GM04503 (cell line): ENCODE measurements at regions not wholly inside any gene's neighbourhood (a gene's known extent, or its start where the extent isn't known, plus 50 kb on each side); places are given as distances from the start of the nearest gene placed in this dataset.

Experiments used
- DNase-seq: peaks from one replicate; pipeline ENCODE4 v3.0.0-alpha.2; 2012; ENCODE audit warnings: low read depth

DNA sequence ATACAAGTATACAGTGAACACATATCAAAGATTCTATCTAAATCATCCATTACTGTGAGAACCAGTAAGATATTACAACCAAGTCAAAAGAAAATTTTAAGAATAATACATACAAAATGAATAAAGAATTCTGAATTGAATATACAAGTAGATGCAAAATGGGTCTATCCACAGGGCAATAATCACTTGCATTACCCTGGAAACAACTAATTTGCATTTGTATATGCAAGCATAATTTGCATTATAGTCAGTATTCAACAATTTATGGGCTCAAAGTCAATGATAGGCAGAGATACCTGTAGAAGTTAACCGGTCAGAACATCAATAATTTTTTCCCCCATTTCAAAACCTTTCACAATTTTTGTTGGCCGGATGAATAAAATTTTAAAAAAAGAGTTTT is 512.2 kb upstream of the ALCAM start:
- no peak for DNase-seq

DNA sequence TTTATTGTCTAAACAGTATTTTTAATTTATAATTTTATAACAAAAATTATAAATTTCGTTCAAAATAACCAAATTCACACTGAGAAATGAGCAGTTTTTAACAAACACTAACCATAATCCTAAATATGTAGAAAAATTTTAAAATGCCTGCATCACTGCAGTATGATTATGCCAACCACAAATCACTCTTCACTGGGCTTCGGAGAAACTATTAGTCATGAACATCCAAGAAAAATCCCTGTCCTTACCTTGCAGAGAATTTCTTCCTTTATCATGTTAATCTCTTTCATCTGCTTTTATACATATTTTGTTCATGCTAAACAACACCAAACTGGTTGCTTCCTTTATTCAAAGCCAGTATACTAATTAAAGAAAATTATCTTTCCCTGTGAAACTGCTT is 511.0 kb upstream of the ALCAM start:
- no peak for DNase-seq

DNA sequence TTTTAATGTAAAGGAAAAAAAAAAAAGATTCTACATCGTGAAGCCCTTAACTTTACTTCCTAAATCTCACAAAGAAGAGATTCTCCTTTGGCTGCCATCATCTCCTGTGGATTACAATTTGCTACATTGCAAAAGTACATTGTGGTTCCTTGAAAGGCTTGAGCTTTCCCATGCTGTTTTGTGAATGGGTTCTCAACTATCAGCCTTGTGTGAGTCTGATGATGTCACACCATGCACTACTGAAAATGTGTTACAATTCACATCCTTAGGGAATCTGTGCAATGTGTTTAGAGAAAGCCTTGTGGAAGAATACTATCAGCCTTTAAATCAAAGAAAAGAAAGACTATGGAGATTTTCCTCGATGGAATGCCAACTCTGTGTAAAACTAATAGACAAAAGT is 510.0 kb upstream of the ALCAM start:
- no peak for DNase-seq

DNA sequence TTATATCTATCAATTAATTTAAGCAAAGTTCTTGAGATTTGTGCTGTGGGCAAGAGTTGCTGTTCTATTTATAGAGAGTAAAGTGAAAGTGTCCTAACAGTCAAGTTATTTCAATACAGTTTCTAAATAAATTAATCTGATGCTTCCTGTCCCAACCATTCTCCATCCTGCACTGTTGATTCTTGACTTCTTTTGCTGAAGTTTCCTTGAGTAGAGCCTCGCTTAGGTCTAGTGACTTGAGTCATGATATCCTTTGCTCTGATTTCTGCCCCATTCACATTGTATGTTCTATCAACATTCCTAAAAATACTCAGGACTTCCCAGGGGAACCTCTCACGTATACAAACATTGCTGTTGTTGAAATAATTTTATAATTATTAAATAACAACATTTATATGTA is 498.4 kb upstream of the ALCAM start:
- no peak for DNase-seq

DNA sequence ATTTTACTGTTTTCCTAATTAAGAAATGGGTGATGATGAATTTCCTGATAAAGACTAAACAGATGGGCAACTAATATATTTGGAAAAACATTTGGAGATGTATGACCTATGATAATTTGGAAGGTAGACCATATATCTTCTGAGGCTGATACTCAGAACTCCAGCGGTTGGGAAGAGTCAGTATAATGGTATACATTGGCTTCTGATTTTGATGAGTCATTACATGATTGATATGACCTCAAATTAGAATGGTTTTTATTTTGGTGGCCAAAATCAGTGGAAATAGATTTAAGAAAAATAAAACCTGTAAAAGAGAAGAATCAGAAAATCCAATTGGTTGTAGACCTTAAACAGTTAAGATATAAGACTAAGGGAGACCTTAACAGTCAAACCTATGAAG is 496.4 kb upstream of the ALCAM start:
- no peak for DNase-seq

DNA sequence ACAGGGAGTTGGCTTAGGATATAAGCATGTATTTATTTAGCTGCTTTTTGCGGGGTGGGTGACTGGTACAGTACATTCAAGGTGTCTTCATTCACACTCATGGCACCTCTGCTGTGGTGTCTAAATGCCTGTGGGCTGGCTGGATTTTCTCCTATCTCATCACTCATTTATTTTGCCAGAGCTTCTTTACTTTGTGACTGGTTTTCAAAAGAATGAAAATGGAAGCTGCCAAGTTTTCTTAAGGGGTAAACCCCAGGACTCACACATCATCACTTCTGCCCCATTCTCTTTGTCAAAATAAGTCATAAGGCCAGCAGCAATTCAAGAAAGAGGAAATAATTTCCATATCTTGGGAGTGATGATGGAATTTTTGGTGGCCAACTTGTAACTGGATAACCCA is 493.4 kb upstream of the ALCAM start:
- DNase-seq: no peak

DNA sequence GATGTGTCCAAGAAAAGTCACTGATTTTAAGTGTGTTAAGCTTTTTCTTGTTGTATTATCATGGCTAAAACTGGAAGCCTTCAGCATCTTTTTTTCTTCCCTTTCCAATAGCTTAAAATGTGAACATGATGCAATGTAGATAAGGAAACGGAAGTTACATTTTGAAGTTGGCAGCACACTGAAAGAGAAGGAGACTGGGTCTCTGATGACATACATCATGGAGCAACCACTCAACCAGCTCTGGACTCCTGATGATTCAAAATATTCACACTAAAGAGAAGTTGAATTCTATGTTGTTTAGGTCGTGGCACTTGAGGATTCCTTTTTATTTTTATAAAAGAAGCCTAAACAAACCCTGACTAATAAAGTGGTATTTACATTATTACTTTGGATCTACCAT is 488.3 kb upstream of the ALCAM start:
- no peak for DNase-seq

DNA sequence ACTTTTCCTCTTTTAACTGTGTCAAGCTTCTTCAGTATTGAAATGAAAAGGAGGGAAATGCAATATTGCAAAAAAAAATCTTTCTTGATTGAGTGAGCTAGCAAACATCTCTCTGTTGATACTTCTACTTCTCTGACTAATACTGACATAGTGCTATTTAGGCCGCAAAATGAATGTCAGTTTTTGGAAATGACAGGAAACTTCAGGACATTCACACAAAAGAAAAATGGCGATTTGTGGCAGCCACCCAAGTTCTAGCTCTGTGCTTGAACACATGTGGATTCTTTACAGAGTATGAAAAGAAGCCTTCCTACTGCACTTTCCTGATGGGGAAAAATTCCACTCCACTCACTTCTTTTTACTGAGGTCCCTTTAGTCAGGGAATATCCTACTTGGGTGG is 486.8 kb upstream of the ALCAM start:
- DNase-seq: no peak

DNA sequence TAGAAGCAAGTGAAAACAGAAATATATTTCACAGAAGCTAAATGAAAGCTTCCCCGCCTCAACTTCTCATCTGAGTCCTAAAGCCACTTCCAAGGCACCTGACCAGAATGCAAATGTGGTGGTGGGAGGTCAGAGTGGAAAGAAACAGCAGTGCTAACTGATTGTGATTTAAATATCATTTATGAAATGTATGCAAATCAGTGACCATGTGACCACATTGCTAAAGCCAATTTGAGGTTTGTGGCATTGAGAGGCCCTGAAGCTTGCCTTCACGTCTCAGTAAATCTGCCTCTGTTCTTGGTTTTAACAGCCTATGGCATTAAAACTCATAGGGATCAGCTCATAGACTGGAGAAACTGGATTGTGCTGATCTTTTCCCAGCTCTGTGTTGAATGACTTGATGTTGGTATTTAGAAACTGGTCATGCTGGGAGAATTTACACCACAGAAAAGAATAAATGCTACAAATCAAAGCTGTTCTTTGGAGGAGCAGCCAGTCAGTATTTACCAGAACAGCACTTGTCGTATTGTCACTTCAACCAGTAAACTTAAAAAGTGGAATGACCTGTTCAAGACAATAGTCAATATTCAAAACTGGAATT is 481.4 kb upstream of the ALCAM start:
- no peak for DNase-seq

DNA sequence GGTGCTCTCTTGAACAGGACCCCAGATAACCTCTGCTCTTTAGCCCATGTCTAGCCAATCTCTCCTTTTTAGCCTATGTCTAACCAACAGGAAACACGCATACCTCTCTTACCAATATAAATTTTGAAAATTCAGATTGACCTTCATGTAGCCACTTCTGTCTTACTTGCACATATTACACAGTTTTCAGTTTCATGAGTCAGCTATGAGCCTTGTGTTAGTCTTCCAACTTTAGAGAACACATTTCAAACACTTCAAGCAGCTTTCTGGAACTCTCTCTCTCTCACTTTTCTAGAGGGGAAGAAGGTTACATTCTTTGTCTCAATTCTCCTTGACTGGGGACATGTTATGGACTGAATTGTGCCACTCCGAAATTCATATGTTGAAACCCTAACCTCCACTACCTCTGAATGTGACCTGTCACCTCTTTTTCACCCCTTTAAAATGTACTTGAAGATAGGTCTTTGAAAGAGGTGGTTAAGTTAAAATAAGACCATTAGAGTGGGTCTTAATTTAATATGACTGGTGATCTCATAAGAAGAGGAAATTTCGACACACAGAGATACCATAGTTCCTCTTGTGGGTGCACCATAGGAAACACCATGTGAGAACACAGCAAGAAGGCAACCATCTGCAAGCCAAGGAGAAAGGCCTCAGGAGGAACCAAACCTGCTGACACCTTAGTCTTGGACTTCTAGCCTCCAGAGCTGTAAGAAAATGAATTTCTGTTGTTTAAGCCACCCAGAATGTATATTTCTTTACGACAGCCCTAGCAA is 480.3 kb upstream of the ALCAM start:
- no peak for DNase-seq

DNA sequence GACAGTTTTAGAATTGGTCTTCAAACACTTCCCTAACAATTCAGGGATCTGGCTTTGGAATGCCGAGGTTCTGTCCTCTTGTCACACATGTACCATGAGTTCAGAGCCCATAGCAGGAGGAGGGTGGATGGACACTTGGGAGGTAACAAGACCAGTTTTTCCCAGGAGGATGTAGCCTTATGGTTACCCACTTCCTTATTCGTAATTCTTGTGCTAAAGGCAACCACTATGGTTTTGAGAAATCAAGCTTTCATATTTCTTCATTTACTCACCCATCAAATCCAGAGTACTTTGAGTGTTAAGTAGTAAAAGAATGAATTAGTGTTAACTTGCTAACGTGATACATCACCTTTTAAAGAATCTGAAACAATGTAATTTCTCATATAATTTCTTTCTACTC is 479.6 kb upstream of the ALCAM start:
- DNase-seq: no peak

DNA sequence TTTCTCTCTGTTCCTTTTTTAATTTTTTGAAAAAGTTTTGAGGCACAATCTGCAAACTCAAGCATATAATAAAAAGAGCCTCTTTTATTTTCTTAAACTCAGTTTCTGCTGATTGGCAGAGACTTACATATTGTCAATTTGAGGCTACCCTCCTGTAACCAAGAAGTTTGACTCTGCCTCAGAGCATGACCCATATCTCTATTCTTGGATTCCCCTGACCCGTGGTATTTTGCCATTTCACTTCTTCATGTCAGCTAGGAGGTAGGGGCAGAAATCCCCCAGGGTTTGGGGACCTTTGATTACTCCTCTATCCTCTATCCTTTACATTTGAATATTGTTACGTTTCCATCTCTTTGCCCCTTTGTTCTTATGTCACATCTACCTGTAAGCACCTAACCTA is 479.1 kb upstream of the ALCAM start:
- no peak for DNase-seq

DNA sequence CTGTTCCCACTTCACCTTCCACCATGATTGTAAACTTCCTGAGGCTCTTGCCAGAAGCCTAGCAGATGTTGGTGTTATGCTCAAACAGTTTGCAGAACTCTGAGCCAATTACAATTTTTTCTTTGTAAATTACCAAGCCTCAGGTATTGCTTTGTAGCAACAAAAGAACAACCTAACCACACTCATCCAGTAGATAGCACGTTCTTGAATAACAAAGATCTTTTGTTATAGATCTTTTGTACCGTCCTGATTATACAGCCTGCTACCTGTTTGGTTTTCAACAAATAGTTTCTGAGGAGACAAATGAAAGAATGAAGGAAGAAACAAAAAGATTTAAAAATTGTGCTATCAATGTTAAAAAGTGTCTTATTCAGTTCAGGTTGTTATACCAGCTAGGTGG is 474.7 kb upstream of the ALCAM start:
- no peak for DNase-seq

DNA sequence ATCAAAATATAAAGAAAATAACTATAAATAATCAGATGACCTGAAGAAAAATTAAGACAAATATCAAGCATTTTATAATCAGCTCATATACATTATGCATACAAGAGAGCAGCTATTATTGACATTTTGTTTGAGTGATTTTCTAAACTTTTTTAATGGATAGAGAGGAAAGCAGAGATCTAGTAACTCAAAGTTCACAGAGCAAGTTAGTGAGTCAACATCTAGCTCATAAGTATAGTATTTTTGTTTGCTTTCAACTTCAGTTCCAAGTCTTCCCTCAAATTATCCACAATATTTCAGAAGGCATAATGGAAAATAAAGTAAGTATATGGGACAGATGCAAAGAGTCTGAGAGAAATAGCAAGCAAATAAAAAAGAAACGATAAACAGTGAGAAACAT is 470.1 kb upstream of the ALCAM start:
- no peak for DNase-seq

DNA sequence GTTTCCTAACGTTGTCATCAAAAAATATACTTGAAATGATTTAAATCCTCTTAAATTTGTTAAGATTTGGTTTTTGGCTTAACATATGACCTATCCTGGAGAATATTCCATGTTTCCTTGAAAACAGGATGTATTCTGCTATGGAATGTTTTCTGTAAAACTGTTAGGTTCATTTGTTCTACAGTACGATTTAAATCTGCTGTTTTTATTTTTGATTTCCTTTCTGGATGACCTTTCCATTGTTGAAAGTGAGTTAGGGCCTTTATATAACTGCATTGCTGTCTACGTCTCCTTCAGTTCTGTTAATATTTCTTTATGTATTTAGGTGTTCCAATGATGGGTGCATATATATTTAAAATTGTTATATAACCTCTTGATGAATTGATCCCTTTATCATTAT is 465.3 kb upstream of the ALCAM start:
- no peak for DNase-seq

DNA sequence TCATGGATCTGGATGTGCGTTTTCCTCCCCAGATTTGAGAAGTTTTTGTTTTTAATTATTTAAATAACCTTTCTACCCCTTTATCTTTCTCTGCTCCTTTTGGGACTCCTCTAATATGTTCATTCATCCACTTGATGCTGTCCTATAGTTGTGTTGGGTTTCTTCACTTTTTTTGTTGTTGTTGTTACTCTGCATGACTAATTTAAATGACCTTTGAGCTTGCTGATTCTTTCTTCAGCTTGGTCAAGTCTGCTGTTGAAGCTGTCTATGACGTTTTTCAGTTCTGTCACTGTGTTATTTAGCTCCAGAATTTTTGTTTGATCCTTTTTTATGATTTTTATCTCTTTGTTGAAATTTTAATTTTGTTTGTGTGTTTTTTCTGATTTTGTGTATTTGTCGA is 463.6 kb upstream of the ALCAM start:
- DNase-seq: no peak

DNA sequence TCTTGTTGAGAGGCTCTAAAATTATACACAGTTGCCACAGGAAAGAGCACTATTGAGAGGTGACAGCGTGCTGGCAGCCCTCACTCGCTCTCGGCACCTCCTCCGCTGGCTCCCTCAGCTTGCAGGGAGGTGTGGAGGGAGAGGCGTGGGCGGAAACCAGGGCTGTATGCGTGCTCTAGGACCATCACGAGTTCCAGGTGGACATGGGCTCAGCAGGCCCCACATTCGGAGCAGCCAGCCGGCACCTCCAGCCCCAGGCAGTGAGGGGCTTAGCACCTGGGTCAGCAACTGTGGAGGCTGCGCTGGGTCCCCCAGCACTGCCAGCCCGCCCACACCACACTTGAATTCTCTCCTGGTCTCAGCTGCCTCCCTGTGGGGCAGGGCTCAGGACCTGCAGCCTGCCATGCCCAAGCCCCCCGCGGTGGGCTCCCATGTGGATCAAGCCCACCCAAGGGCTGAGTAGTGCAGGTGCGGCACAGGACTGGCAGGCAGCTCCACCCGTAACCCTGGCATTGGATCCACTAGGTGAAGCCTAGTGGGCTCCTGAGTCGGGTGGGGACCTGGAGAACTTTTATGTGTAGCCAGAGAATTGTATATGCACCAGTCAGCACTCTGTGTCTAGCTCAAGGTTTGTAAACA is 460.6 kb upstream of the ALCAM start:
- no peak for DNase-seq

DNA sequence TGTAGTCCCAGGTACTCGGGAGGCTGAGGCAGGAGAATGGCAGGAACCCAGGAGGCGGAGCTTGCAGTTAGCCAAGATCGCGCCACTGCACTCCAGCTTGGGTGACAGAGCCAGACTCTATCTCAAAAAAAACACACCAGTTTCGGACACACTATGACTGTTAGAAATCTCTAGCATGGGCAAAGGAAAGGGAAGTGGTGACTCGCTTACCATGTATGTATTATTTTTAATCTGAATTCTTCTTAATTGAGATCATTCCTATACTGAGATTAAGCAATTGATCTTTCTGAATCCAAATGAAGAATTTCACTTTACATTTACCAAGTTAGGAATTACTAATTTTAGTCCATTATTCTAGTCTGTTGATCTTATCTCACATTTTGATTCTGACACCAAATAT is 459.2 kb upstream of the ALCAM start:
- DNase-seq: peak; percentile 46

DNA sequence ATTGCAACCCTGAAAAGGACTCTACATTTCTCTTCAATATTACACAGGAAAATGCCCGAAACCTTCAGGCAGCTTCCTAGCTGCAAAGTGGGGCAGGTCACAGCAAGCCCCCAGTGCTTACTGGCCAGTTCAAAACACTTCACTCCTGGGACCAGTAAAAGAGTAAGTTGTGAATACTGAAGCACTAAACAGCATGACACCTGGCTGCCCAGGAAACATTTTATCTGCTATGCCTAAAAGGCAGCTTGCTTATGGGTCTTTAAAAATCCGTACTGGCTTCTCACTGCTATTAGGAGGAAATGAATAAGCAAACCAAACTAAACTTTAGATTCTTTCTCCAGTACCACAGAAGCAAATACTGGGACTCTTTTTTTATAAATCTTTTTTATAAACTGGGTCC is 457.9 kb upstream of the ALCAM start:
- no peak for DNase-seq

DNA sequence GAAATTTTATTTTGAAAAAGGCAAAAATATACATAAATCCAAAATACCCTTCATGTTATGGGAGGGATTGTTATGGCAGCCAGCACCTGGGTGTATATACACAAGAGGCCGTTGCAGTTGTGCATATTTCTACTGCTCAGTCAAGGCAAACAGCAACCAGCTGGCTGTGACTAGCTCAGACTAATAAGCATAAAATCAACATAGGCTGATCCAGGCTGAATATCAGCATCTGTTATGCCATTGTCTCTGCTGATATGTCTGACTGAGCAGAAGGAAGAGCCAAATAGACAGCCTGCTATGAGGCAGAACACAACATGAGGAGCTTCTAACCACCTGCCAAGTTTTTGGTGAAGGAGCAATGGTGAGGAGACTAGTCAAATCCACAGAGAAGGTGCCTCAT is 457.5 kb upstream of the ALCAM start:
- peak; percentile 34 for DNase-seq

DNA sequence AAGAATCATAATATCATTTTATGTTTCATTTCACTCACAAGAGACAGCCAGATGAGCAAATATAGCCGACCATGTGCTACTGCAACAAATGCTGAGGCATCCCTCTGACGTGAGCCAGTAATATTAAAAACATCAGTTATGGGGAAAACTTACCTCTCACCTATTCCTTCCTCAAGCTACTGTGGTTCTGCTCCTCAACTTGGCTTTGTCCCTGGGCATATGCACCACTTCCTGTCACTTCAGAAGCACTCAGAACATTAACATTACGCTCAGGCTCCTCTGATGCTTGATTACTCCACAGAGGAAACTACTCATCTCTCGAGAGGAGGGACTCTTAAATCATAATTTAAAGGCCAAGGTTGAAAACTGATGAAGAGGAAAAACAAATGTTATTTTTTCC is 457.0 kb upstream of the ALCAM start:
- no peak for DNase-seq

DNA sequence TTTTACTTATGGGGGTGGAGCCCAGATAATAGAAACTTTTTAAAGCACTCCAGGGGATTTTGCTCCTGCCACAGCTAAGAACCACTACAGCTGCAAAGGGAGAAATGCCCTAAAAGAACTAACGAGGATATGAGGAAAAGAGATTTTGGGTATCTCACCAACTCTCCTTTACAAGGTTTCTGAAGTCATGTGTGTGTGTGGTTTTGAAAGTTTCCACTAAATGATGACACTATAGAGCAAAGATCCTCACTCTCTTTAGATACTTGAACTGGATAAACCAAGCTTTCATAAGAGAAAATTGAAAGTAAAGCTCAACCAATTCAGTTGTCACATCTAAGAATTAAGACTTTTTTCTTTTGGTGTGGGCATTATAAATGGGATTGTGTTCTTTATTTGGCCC is 455.3 kb upstream of the ALCAM start:
- DNase-seq: no peak

DNA sequence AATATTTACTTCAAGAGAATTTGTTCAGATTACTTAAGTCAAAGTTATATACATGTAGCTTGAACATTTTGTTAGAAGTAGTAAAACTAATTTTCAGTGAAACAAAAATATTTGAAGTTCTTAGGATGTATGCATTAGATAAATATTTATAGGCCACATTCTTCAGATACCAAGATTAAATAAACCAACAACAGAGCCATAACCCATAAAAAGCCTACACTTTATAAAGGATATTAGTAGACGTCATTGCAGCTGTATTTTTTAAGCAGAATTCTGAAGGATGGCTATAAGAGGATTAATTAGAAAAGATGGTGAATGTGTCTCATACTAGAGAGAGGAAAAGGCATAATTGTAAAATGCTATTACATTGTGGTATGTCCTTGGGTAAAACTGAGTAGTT is 449.7 kb upstream of the ALCAM start:
- no peak for DNase-seq

DNA sequence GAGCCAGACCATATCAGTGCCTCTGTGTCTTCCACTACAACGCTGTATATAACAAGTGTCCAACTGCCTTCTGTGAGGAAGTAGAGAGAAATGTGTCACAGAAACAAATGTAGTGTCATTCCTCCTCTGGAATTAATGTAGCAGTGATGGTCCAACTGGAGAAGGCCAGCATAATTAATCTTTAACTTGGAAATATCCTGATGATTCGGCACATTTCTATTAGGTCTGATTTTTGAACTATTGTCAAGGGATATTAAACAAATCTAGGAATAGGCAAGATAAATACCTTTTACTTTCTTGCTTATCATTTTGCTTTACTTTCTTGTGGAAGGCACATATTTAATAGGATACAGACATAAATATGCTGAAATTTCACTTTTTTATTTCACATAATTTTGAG is 446.2 kb upstream of the ALCAM start:
- no peak for DNase-seq
